ENCODE measurements at regions not wholly inside any gene's neighbourhood (a gene's known extent, or its start where the extent isn't known, plus 50 kb on each side); places are given as distances from the start of the nearest gene placed in this dataset.

GRCh38 chr11:92873551-92873950, 95.9 kb upstream of the MTNR1B start:
- no peak for TF ChIP-seq POLR2A (IDR thresholded peaks at IDR 0.05; ENCODE audit: low read depth, low read length)
- TF ChIP-seq TAF1 (IDR thresholded peaks at IDR 0.05; ENCODE audit: borderline replicate concordance, low read depth, low read length): no peak
- no peak for TF ChIP-seq POLR2AphosphoS5 (IDR thresholded peaks at IDR 0.05; ENCODE audit: low read depth, low read length)
